CD14-positive monocyte (primary cell): ENCODE measurements at regions not wholly inside any gene's neighbourhood (a gene's known extent, or its start where the extent isn't known, plus 50 kb on each side); places are given as distances from the start of the nearest gene placed in this dataset.

Experiments
- DNase-seq, 3 donors: peaks; one replicate each; pipeline ENCODE4 v3.0.0-alpha.2; 2011 to 2022
- H2AFZ ChIP-seq: 2 replicates; pipeline ENCODE4 v1.6.0; 2012; ENCODE audit warnings: mild to moderate bottlenecking, low read depth, low read length, inconsistent platforms; ENCODE audit not compliant: insufficient read depth, poor library complexity, severe bottlenecking
- H3K27ac ChIP-seq, 2 donors: 1 replicate in 1 of 2; 2 replicates in 1 of 2; pipeline ENCODE4 v1.5.1; 2012 to 2013; ENCODE audit warnings: low read length in 2 of 2, control low read depth in 1 of 2, inconsistent platforms in 1 of 2, low read depth in 1 of 2, mild to moderate bottlenecking in 1 of 2
- H3K27me3 ChIP-seq, 2 donors: one replicate each; pipeline versions ENCODE4 v1.6.0 to v1.6.1; 2011 to 2013; ENCODE audit warnings: low read length in 2 of 2; ENCODE audit not compliant: control insufficient read depth in 2 of 2, insufficient read depth in 2 of 2
- H3K36me3 ChIP-seq, 2 donors: replicated peaks in 1 of 2; 1 replicate in 1 of 2; 2 replicates in 1 of 2; pipeline versions ENCODE4 v1.5.1 to v1.6.1; 2012 to 2013; ENCODE audit warnings: low read length in 2 of 2, control low read depth in 1 of 2, inconsistent platforms in 1 of 2, mild to moderate bottlenecking in 1 of 2; ENCODE audit not compliant: insufficient read depth in 2 of 2, control insufficient read depth in 1 of 2
- H3K4me1 ChIP-seq, 2 donors: 1 replicate in 1 of 2; 2 replicates in 1 of 2; pipeline versions ENCODE4 v1.5.1 to v1.6.1; 2012 to 2013; ENCODE audit warnings: low read length in 2 of 2, control low read depth in 1 of 2, inconsistent platforms in 1 of 2, mild to moderate bottlenecking in 1 of 2, moderate library complexity in 1 of 2; ENCODE audit not compliant: insufficient read depth in 2 of 2, control insufficient read depth in 1 of 2
- H3K4me2 ChIP-seq: replicated peaks from 2 replicates; pipeline ENCODE3; 2012; ENCODE audit warnings: low read length, moderate library complexity, mild to moderate bottlenecking; ENCODE audit not compliant: poor library complexity, severe bottlenecking; ENCODE audit errors: extremely low read depth
- H3K4me3 ChIP-seq, 3 experiments: fragments of 200-600 bp in 1 of 3; sonication (generic) in 1 of 3; replicated peaks in 1 of 3; 1 replicate in 2 of 3; 2 replicates in 1 of 3; pipeline ENCODE4 v1.5.1; 2011 to 2013; ENCODE audit warnings: low read length in 3 of 3, mild to moderate bottlenecking in 3 of 3, control low read depth in 2 of 3, low read depth in 2 of 3, inconsistent platforms in 1 of 3, moderate library complexity in 1 of 3
- H3K79me2 ChIP-seq: 2 replicates; pipeline ENCODE4 v1.6.0; 2012; ENCODE audit warnings: mild to moderate bottlenecking, control low read depth, inconsistent platforms, low read length, moderate library complexity; ENCODE audit not compliant: insufficient read depth
- H3K9ac ChIP-seq: 2 replicates; pipeline ENCODE4 v1.6.0; 2017; ENCODE audit warnings: low read length, mild to moderate bottlenecking; ENCODE audit not compliant: insufficient read depth, poor library complexity, severe bottlenecking
- H3K9me3 ChIP-seq, 2 donors: replicated peaks in 1 of 2; 1 replicate in 1 of 2; 2 replicates in 1 of 2; pipeline versions ENCODE4 v1.5.1 to v1.6.1; 2012 to 2013; ENCODE audit warnings: low read length in 2 of 2, control low read depth in 1 of 2; ENCODE audit not compliant: control insufficient read depth in 1 of 2, insufficient read depth in 1 of 2
- H4K20me1 ChIP-seq: 2 replicates; pipeline ENCODE4 v1.6.0; 2012; ENCODE audit warnings: mild to moderate bottlenecking, low read length, control low read depth, moderate library complexity; ENCODE audit not compliant: insufficient read depth
- H3K27ac Mint-ChIP-seq, 7 donors: one replicate each; pipeline ENCODE4 v1.8.0; 2020; ENCODE audit warnings: mild to moderate bottlenecking in 7 of 7, mixed read lengths in 7 of 7, moderate library complexity in 6 of 7, inconsistent platforms in 2 of 7
- H3K27me3 Mint-ChIP-seq, 3 donors: one replicate each; pipeline ENCODE4 v1.8.0; 2021 to 2022; ENCODE audit warnings: low read depth in 3 of 3, mild to moderate bottlenecking in 3 of 3, mixed read lengths in 3 of 3, moderate library complexity in 3 of 3, inconsistent platforms in 1 of 3
- H3K36me3 Mint-ChIP-seq, 2 donors: one replicate each; pipeline ENCODE4 v1.8.0; 2020; ENCODE audit warnings: mixed read lengths in 2 of 2, inconsistent platforms in 1 of 2, mild to moderate bottlenecking in 1 of 2
- H3K4me1 Mint-ChIP-seq: one replicate; pipeline ENCODE4 v1.8.0; 2020; ENCODE audit warnings: mild to moderate bottlenecking, mixed read lengths
- H3K4me3 Mint-ChIP-seq, 2 donors: one replicate each; pipeline ENCODE4 v1.8.0; 2020; ENCODE audit warnings: mild to moderate bottlenecking in 2 of 2, mixed read lengths in 2 of 2, moderate library complexity in 1 of 2
- H3K9me3 Mint-ChIP-seq, 7 donors: one replicate each; pipeline ENCODE4 v1.8.0; 2020 to 2022; ENCODE audit warnings: mixed read lengths in 7 of 7, mild to moderate bottlenecking in 6 of 7, moderate library complexity in 6 of 7, inconsistent platforms in 2 of 7
- WGBS: methylation state at CpG from one replicate; pipeline ENCODE4 v1.1.5; 2013; ENCODE audit warnings: missing lambda C conversion rate; ENCODE audit not compliant: insufficient coverage; 5-methylcytosine and 5-hydroxymethylcytosine counted together
- intact Hi-C, 2 donors: fragments of 100-400 bp; cut with micrococcal nuclease; formaldehyde crosslinking; loops; one replicate each; pipeline versions ENCODE4 v1.15.0 to v1.15.1; 2023
- TF ChIP-seq, protein P1 (sequence below): fragments of 200-600 bp; IDR thresholded peaks from one replicate; pipeline ENCODE4 v1.8.0; 2022; ENCODE audit warnings: antibody characterized with exemption, mild to moderate bottlenecking

DNA sequence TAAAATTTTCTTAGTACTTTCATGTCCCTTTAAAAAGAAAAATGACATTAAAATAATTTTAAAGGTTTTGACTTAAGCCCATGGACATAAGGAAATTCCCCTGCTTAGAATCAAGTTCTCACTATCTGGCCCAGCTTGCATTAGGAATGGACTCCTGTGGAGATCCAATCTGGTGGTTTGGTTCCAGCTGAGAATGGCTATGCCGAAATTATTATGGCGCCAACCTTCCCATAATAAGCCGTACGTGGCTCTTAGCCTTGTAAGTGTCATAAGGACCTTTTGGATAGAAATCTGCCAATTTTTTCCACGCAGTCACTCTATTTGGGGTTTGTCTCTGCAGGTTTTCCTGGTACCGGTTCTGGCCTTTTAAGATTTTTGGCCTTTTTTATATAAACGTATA, 262.1 kb upstream of the MAF start:
- H3K27ac Mint-ChIP-seq: no peak overlapping the region
- no peak overlapping the region for H2AFZ ChIP-seq
- H3K4me3 Mint-ChIP-seq: no peak overlapping the region
- H4K20me1 ChIP-seq: no peaks in the 10 kb centered on the region
- intact Hi-C loops: no loop called here
- 100% methylated on average over 6 of the region's 7 CpGs for WGBS
- TF ChIP-seq, protein P1, sequence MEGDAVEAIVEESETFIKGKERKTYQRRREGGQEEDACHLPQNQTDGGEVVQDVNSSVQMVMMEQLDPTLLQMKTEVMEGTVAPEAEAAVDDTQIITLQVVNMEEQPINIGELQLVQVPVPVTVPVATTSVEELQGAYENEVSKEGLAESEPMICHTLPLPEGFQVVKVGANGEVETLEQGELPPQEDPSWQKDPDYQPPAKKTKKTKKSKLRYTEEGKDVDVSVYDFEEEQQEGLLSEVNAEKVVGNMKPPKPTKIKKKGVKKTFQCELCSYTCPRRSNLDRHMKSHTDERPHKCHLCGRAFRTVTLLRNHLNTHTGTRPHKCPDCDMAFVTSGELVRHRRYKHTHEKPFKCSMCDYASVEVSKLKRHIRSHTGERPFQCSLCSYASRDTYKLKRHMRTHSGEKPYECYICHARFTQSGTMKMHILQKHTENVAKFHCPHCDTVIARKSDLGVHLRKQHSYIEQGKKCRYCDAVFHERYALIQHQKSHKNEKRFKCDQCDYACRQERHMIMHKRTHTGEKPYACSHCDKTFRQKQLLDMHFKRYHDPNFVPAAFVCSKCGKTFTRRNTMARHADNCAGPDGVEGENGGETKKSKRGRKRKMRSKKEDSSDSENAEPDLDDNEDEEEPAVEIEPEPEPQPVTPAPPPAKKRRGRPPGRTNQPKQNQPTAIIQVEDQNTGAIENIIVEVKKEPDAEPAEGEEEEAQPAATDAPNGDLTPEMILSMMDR: no peak
- H3K36me3 Mint-ChIP-seq: no peaks in the 10 kb centered on the region
- no peaks in the 10 kb centered on the region for H3K27me3 ChIP-seq
- H3K36me3 ChIP-seq: no peaks in the 10 kb centered on the region
- H3K4me3 ChIP-seq: no peak overlapping the region
- no peak overlapping the region for H3K9ac ChIP-seq
- H3K27ac ChIP-seq: no peak overlapping the region
- no peak overlapping the region for H3K4me2 ChIP-seq
- no peak for DNase-seq
- peaks cover 0 to 3% (median 0%) of the 10 kb centered on the region in 3 donors for H3K27me3 Mint-ChIP-seq
- H3K9me3 Mint-ChIP-seq: peaks cover 0 to 7% (median 0%) of the 10 kb centered on the region in 7 donors
- H3K4me1 ChIP-seq: no peaks in the 10 kb centered on the region
- no peaks in the 10 kb centered on the region for H3K4me1 Mint-ChIP-seq
- H3K9me3 ChIP-seq: no peaks in the 10 kb centered on the region
- no peaks in the 10 kb centered on the region for H3K79me2 ChIP-seq

DNA sequence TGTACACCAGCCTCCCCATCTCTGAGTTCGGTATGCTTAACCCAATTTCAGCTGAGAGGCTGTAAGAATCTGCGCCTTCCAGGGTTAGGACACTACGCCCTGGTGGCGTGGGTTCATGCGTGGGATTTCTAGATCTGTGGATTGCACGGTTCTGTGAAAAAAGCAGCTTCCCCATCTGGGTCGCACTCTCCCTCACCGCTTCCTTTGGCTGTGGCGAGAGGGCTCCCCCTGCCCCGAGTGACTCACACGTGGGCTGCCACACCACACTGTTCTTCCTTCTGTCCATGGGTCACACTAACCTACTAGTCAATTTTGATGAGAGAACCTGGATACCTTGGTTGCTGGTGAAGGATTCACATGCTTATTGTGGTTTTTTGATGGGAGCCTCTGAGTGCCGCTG, 256.0 kb upstream of the MAF start:
- Histone ChIP-seq H3K9me3 (peaks cover 0 to 8% of the 10 kb centered on the region in 2 donors), H3K36me3 (no peaks in the 10 kb centered on the region), H3K79me2 (no peaks in the 10 kb centered on the region), H3K27me3 (no peaks in the 10 kb centered on the region), H3K4me1 (no peaks in the 10 kb centered on the region), H2AFZ (no peak overlapping the region), H3K4me3 (no peak overlapping the region), H3K4me2 (no peak overlapping the region), H3K9ac (no peak overlapping the region), H4K20me1 (no peaks in the 10 kb centered on the region), H3K27ac (no peak overlapping the region)
- intact Hi-C loops: no loop called here
- peaks cover 6 to 25% (median 16%) of the 10 kb centered on the region in 7 donors for H3K9me3 Mint-ChIP-seq
- H3K36me3 Mint-ChIP-seq: no peaks in the 10 kb centered on the region
- no peak overlapping the region for H3K27ac Mint-ChIP-seq
- TF ChIP-seq, protein P1: no peak
- DNase-seq: no peak
- peaks cover 0 to 3% (median 0%) of the 10 kb centered on the region in 3 donors for H3K27me3 Mint-ChIP-seq
- H3K4me1 Mint-ChIP-seq: no peaks in the 10 kb centered on the region
- WGBS: 76% methylated on average over 5 of the region's 12 CpGs
- no peak overlapping the region for H3K4me3 Mint-ChIP-seq
